ENCODE measurements at regions not wholly inside any gene's neighbourhood (a gene's known extent, or its start where the extent isn't known, plus 50 kb on each side); places are given as distances from the start of the nearest gene placed in this dataset.
"Not testable (repeated sequence)": the region's sequence is repeated elsewhere in the genome, so short reads cannot be mapped to it uniquely, and the experiment has no call there.

DNA sequence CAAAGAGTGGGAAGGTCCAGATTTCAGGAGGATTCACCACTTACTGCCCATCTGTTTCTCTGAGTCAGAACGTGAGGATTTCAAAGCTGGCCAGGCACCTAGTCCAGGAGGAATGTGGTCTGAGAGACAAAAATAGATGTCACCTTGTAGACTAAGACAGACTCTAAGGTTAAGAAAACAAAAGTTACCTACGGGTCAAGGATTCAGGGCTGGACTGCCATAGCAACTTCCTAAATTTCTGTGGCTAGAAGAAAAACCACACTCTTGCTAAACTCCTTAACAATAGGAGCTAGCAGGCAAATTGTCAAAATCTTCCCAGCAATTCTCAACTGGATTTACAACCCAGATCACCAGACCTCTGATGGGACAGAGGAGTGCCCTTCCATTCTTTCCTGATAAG is 250.4 kb upstream of the NOTCH2NLA start:
- H3K27me3 ChIP-seq (ENCODE audit: low read depth); in situ Hi-C loops (cut with MboI; ENCODE audit: low sequenced_read_pairs); H3K36me3 ChIP-seq (replicated peaks); H3K4me1 ChIP-seq; H3K9me3 ChIP-seq; DNase-seq (ENCODE audit: low spot score in 2 of 2); H3K4me3 ChIP-seq: not testable (repeated sequence)

DNA sequence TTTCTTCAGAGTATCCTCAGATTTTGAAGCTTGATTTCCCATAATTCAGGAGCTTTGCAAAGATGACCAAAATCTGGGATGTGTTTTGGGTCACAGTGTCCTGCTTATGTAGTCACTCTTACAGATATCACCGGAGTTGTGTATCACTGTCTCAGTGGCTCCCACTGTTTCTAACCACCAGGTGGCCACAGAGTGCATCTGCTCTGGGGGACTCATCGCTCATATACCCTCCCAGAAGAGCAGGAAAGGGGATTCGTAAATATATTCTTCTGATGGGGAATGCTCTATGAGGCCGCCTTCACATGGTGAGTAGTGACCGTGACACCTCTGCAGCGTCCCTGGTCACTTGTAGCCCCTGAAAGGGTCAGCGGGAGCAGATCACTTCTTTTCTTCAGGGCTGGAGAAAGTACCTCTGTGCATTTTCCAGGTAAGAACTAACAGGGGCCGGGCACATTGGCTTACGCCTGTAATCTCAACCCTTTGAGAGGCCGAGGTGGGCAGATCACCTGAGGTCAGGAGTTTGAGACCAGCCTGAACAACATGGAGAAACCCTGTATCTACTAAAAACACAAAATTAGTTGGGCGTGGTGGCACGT is 249.4 kb upstream of the NOTCH2NLA start:
- H3K4me3 ChIP-seq; H3K4me1 ChIP-seq; H3K9me3 ChIP-seq; in situ Hi-C loops (cut with MboI; ENCODE audit: low sequenced_read_pairs); H3K36me3 ChIP-seq (replicated peaks); H3K27me3 ChIP-seq (ENCODE audit: low read depth): not testable (repeated sequence)
- peak; percentile 24 to 57 for DNase-seq (ENCODE audit: low spot score in 2 of 2)

DNA sequence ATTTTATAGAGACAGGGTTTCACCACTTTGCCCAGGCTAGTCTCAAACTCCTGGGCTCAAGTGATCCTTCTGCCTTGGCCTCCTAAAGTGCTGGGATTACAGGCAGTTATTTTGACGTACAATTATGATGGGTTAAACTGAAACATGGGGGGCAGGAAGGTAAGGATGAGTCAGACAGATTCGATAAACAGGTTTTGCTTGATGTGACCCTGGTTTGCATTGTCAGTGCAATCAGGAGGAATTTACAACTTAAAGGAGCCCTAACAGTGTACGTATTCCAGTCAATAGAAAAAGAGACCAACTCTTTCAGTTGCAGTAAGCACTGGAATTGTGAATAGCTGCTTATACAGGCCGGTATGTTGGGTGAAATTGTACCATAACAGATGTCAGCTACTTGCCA is 246.3 kb upstream of the NOTCH2NLA start:
- DNase-seq (ENCODE audit: low spot score in 2 of 2); H3K4me3 ChIP-seq; H3K4me1 ChIP-seq; H3K27me3 ChIP-seq (ENCODE audit: low read depth); H3K36me3 ChIP-seq (replicated peaks); in situ Hi-C loops (cut with MboI; ENCODE audit: low sequenced_read_pairs); H3K9me3 ChIP-seq: not testable (repeated sequence)

DNA sequence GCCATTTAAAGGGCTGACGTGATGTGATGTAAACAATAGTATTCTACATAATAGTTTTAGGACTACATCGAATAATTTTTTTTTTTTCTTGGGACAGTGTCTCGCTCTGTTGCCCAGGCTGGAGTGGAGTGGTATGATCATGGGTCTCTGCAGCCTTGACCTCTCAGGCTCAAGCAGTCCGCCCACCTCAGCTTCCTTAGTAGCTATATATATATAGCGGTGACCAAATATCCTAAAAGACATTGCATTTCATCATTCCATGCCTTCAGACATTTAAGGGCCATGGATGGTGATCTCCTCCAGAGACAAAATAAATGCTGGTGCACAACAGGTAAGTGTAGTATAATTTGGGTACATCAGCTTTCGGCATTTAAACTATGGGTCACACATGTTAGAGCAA is 245.4 kb upstream of the NOTCH2NLA start:
- H3K4me1 ChIP-seq; DNase-seq (ENCODE audit: low spot score in 2 of 2); H3K36me3 ChIP-seq (replicated peaks); H3K9me3 ChIP-seq; H3K4me3 ChIP-seq; in situ Hi-C loops (cut with MboI; ENCODE audit: low sequenced_read_pairs); H3K27me3 ChIP-seq (ENCODE audit: low read depth): not testable (repeated sequence)

DNA sequence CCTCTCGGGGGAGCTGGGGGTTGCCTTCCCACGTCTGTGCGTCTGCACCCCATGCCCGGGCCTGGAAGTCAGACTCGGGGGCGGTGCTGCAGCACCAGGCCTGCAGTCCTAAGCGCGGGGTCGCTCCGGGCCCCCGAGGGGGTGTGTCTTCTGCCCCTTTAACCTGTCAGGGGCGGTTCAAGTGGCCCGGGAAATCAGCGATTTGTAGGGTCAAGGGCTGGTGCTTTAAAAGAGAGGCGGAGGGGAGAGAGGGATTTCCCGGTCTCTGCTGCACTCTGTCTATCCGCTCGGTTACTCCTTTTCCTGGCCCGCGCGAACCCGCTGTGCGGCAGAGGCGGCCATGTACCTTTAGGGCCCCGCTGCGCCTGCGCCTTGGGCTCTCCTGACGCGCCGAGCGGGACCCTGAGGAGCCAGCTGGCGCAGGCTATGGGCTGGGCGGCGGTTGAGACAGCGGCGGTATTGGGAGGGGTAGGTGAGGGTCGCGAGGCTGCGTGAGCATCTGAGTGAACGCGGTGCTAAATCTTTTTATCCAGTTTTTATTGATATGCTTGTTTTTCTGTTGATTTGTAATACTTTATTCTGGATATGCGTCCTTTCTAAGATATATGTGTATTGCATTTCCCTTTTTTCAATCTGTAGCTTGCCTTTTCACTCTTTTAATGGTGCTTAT is 243.5 kb upstream of the NOTCH2NLA start:
- DNase-seq (ENCODE audit: low spot score in 2 of 2), result peak; percentile 55 to 86
- H3K36me3 ChIP-seq (replicated peaks); H3K4me1 ChIP-seq; H3K9me3 ChIP-seq; in situ Hi-C loops (cut with MboI; ENCODE audit: low sequenced_read_pairs); H3K27me3 ChIP-seq (ENCODE audit: low read depth): not testable (repeated sequence)
- peak overlapping the region; percentile 25 for H3K4me3 ChIP-seq

DNA sequence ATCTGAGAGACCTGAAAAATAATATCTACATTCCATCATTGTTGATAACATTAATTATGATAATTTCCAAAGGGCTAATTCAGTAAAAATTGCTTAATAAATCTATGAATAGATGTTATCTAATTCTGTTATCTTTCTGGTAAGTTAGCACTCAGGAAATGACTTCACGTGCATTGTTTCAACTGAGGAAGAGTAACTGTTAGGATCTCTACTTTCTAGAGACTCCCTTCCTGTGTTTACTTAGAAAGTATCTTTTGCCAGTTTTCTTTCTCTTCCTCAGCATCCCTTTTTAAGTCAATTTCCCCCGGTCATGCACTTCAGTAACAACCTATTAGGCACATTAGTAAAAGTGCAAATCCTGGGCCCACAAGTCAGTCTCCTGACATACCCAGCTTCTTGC is 231.1 kb upstream of the NOTCH2NLA start:
- H3K36me3 ChIP-seq (replicated peaks); H3K4me3 ChIP-seq; in situ Hi-C loops (cut with MboI; ENCODE audit: low sequenced_read_pairs); H3K9me3 ChIP-seq; DNase-seq (ENCODE audit: low spot score in 2 of 2); H3K27me3 ChIP-seq (ENCODE audit: low read depth); H3K4me1 ChIP-seq: not testable (repeated sequence)

DNA sequence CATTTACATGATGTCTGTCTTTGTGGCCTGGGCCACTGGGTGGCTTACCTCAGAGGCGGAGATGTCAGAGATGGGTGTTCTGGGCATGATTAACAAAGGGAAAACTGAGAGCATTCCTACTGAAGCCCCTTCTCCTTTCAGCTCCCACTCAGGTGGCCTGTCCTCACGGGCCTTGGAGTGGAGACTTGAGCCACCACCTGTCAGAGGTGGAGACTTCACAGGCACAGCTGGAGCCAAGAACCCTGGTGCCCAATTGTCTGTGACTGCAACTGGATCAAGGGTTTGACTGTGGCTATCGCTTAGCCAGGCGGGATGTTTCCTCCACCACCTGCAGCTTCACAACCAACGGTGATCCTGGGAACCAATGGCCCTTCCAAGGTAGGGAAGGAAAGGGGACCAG is 230.5 kb upstream of the NOTCH2NLA start:
- H3K4me3 ChIP-seq; DNase-seq (ENCODE audit: low spot score in 2 of 2); in situ Hi-C loops (cut with MboI; ENCODE audit: low sequenced_read_pairs); H3K4me1 ChIP-seq; H3K9me3 ChIP-seq; H3K36me3 ChIP-seq (replicated peaks); H3K27me3 ChIP-seq (ENCODE audit: low read depth): not testable (repeated sequence)

DNA sequence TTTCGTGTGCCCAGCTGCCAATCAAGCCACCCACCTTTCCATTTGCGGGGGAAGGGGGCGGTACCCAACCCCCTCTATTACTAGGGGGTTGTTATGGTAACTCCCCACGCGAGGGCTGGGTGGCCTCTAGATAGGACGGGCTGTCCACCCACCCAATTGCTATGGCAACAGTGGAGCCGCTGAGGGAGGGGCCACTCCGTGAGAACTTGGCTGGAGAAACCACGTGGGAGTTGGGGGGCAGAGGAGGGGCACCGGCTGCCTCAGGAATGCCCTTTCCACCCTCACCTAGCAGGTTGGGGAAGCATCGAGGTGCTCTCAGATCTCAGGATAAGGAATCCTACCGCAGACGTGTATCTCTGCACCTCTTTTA is 220.0 kb upstream of the NOTCH2NLA start:
- DNase-seq (ENCODE audit: low spot score in 2 of 2); H3K27me3 ChIP-seq (ENCODE audit: low read depth); in situ Hi-C loops (cut with MboI; ENCODE audit: low sequenced_read_pairs); H3K9me3 ChIP-seq; H3K4me3 ChIP-seq; H3K4me1 ChIP-seq; H3K36me3 ChIP-seq (replicated peaks): not testable (repeated sequence)

DNA sequence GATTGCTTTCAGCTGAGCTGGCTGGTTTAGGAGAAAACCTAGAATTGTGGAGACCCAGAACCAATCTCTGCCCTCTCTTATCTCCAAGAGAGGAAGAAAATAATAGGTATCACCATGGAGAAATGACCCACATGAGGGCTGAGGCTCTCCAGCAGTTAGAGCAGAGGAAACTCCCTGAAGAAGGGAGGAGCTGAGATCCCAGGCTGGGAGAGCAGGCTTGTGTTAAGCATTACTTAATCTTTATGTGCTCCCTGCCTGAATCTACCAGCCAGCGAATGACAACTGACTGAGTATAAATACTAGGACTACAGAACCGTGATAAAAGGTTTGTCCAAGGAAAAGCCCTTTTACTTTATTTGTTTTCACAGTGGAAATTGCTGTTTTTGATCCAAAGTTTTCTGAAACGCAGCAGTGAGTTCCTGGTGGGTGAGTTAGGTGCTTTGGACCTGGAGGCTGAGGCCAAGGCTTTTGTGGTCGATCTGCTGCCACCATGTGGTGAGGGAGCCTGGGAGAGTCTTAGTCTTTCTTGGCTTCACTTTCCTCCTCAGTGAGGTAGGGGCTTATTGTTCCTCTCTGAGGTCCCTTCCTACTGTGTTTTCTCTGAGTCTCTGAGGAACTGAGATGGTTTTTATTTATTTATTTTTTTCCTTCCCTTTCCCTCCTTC is 219.5 kb upstream of the NOTCH2NLA start:
- H3K36me3 ChIP-seq (replicated peaks); in situ Hi-C loops (cut with MboI; ENCODE audit: low sequenced_read_pairs); H3K9me3 ChIP-seq; H3K4me1 ChIP-seq; H3K4me3 ChIP-seq; H3K27me3 ChIP-seq (ENCODE audit: low read depth): not testable (repeated sequence)
- DNase-seq (ENCODE audit: low spot score in 2 of 2), result peak in 1 of 2 experiments; percentile 79

DNA sequence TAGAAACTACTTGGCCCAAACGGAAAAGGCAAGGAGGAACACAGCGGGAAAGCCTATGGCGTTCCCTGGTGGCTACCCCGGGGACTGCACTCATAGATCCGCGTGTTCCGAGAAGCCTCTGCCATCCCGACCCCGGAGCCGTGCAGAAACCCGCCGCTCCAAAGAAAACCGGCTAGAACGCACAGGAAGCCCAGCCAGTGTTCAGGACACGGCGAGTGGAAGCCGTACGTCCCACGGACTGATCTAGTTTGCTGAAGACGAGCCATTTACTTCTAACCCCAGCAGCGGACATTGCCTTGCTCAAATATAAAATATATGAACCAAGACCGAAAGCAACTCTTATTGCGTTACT is 215.0 kb upstream of the NOTCH2NLA start:
- DNase-seq (ENCODE audit: low spot score in 2 of 2); H3K27me3 ChIP-seq (ENCODE audit: low read depth); H3K4me1 ChIP-seq; H3K36me3 ChIP-seq (replicated peaks); H3K9me3 ChIP-seq; in situ Hi-C loops (cut with MboI; ENCODE audit: low sequenced_read_pairs); H3K4me3 ChIP-seq: not testable (repeated sequence)

DNA sequence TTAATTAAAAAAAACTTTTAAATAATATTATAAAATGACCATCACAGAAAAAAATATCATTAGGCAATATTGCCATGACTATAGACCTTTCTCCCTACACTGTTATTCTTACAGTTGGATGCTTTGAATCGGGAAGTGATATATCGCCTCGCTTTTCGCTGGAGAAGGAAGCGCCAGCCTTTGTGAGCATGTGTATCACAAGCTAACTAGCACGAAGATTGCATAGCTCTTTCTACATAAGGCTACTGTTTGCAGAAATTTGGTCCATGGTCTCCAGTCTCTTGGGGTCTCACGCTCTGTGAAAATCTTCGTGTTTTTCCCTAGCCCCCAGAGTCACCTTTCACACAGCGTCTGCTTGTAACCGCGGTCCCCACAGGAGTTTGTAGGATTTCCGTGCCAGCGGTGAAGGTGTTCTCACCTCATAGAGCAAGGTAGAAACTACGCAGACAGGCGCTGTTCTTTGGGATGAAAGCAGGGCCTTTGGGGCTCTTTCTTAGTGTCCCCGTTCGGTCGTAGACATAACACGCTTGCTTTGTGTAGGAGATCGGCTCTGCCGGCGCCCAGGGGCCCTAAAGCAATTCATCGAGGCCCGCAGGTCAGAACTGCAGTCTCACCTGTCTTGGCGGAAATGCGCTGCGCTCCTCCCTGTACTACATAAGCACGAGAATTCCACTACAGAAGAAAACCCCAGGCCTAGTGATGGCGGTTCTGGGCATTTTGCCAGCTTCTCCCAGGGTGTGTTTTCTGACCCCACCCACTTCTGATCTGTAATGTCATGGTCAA is 214.5 kb upstream of the NOTCH2NLA start:
- in situ Hi-C loops (cut with MboI; ENCODE audit: low sequenced_read_pairs); DNase-seq (ENCODE audit: low spot score in 2 of 2): not testable (repeated sequence)

DNA sequence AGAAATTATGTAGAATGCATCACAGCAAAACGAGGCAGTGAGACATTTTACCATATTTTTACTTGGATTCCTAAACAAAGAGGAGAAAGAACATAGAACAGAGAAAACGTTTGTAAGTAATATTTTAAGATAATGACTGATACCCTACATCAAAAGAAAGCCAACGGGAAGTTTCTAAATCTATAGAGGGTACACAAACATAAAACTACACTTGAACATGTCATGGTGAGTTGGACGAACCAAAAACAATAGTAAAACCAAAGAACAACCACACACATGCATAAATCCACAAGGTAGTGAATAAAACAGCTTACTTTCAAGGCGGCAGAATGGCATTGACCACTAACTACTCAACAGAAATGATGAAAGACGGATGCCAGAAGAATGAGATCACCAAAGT is 209.7 kb upstream of the NOTCH2NLA start:
- H3K4me3 ChIP-seq; H3K4me1 ChIP-seq; in situ Hi-C loops (cut with MboI; ENCODE audit: low sequenced_read_pairs); H3K36me3 ChIP-seq (replicated peaks); H3K9me3 ChIP-seq; DNase-seq (ENCODE audit: low spot score in 2 of 2); H3K27me3 ChIP-seq (ENCODE audit: low read depth): not testable (repeated sequence)

More for the DNA sequence above, 214.5 kb upstream of the NOTCH2NLA start:
- H3K9me3 ChIP-seq; H3K27me3 ChIP-seq (ENCODE audit: low read depth); H3K4me1 ChIP-seq; H3K4me3 ChIP-seq; H3K36me3 ChIP-seq (replicated peaks): not testable (repeated sequence)

DNA sequence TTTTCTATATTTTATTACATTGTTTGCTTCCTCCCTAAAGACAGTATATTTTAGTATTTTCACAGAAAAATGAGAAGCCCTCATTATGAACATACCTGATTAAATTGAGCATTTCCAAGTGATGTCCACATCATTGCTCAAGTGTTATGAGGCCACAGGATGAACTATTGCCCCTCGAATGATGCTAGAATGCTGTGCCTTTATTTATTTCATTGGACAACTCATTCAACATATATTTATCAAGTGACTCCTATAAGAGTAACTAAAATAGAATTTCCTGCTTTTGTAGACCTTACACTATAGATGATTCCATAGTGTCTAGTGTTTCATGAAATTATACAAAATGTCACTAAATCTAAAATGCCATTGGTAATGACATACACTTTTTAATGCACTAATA is 187.8 kb upstream of the NOTCH2NLA start:
- H3K4me3 ChIP-seq; in situ Hi-C loops (cut with MboI; ENCODE audit: low sequenced_read_pairs); H3K9me3 ChIP-seq; H3K36me3 ChIP-seq (replicated peaks); DNase-seq (ENCODE audit: low spot score in 2 of 2); H3K27me3 ChIP-seq (ENCODE audit: low read depth); H3K4me1 ChIP-seq: not testable (repeated sequence)

DNA sequence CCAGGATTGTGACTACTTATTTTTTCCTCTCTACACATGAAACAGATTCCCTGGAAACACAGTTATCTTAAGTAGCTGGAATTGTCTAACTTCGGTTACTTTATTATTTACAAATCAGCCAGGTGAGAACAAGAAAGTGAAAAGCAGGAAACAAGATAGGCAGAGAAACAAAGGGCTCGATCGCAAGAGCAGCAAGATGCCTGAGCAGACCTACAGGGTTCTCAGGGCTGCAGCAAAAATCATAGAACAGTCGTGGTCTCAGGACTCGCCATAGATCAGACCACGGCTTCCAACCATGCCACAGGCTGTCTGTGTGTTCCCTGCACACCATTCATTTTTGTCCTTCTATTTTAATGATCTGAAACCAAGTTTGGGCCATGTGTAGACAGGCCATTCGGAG is 186.2 kb upstream of the NOTCH2NLA start:
- DNase-seq (ENCODE audit: low spot score in 2 of 2); H3K4me1 ChIP-seq; in situ Hi-C loops (cut with MboI; ENCODE audit: low sequenced_read_pairs); H3K27me3 ChIP-seq (ENCODE audit: low read depth); H3K4me3 ChIP-seq; H3K36me3 ChIP-seq (replicated peaks); H3K9me3 ChIP-seq: not testable (repeated sequence)
